ENCODE measurements at regions not wholly inside any gene's neighbourhood (a gene's known extent, or its start where the extent isn't known, plus 50 kb on each side); places are given as distances from the start of the nearest gene placed in this dataset.
A peak's percentile ranks its signal among the peaks of the same experiment; 100 is the strongest.

GRCh38 chr5:172508471-172509404, 54.4 kb upstream of the SH3PXD2B start:
- Histone ChIP-seq H3K9me3 (ENCODE audit: insufficient read depth in 2 of 2, low read depth in 1 of 2, low read length in 1 of 2) (peaks cover 0 to 17% of the 10 kb centered on the region in 2 experiments; a peak in 3 of 4 replicates), H4K91ac (replicated peaks; ENCODE audit: insufficient read length, low read length) (no peak overlapping the region), H2BK15ac (ENCODE audit: low read length) (no peak overlapping the region), H3K9ac (replicated peaks in 1 of 4; ENCODE audit: extremely low read depth in 1 of 4, low read depth in 3 of 4, low read length in 3 of 4) (no peak overlapping the region), H2BK20ac (ENCODE audit: low read length) (no peak overlapping the region), H4K5ac (ENCODE audit: insufficient read length, low read depth, low read length) (no peak overlapping the region), H3K4ac (replicated peaks; ENCODE audit: insufficient read length, low read depth, low read length) (no peak overlapping the region), H2AFZ (ENCODE audit: low read length) (0 out of 2 replicates have a peak overlapping the region, but pooled peaks have one; percentile 70), H2AK5ac (ENCODE audit: low read depth, low read length) (no peak overlapping the region), H3K23me2 (ENCODE audit: low read depth, low read length) (no peaks in the 10 kb centered on the region), H3K4me3 (ENCODE audit: extremely low read depth in 1 of 4, insufficient read depth in 2 of 4, low read depth in 3 of 4, low read length in 4 of 4) (no peak overlapping the region), H3K4me1 (replicated peaks in 1 of 4; ENCODE audit: control insufficient read depth in 3 of 4, insufficient read depth in 4 of 4, low read length in 3 of 4) (peaks cover 0 to 4% (median 2%) of the 10 kb centered on the region in 4 experiments; a peak in 4 of 7 replicates), H3K23ac (ENCODE audit: insufficient read length) (no peak overlapping the region), H3K36me3 (ENCODE audit: control insufficient read depth in 2 of 4, insufficient read depth in 4 of 4, low read length in 3 of 4) (no peaks in the 10 kb centered on the region), H2BK5ac (ENCODE audit: low read depth, low read length) (no peak overlapping the region), H4K8ac (ENCODE audit: extremely low read depth, insufficient read depth, low read length) (0 out of 2 replicates have a peak overlapping the region, but pooled peaks have one; percentile 31), H2BK12ac (ENCODE audit: low read depth, low read length) (no peak overlapping the region), H3K4me2 (ENCODE audit: insufficient read depth in 1 of 2, low read depth in 2 of 2, low read length in 2 of 2) (no peak overlapping the region; a peak in 1 of 4 replicates), H3K56ac (replicated peaks; ENCODE audit: insufficient read length, low read depth, low read length) (no peak overlapping the region), H3K79me2 (ENCODE audit: control insufficient read depth in 1 of 2, insufficient read depth in 2 of 2, low read length in 2 of 2) (no peaks in the 10 kb centered on the region), H2BK120ac (replicated peaks; ENCODE audit: low read depth, low read length) (no peak overlapping the region), H3K27ac (ENCODE audit: low read depth, low read length) (no peak overlapping the region), H3K18ac (ENCODE audit: extremely low read depth, low read length) (no peak overlapping the region), H3K27me3 (replicated peaks in 1 of 4; ENCODE audit: control insufficient read depth in 3 of 4, extremely low read depth in 1 of 4, insufficient read depth in 3 of 4, low read length in 3 of 4) (peaks cover 0 to 2% (median 1%) of the 10 kb centered on the region in 4 experiments; a peak in 3 of 7 replicates), H3K14ac (ENCODE audit: insufficient read length) (no peak overlapping the region), H4K20me1 (replicated peaks in 1 of 2; ENCODE audit: control insufficient read depth in 1 of 2, insufficient read depth in 2 of 2, low read length in 2 of 2) (no peaks in the 10 kb centered on the region), H3K79me1 (ENCODE audit: low read depth, low read length) (no peaks in the 10 kb centered on the region)
- TF ChIP-seq NRF1 (IDR thresholded peaks at IDR 0.05; ENCODE audit: low read depth, low read length) = no peak
- no peak for FAIRE-seq
- DNase-seq (ENCODE audit: low read depth in 1 of 2, low spot score in 2 of 2) = peak in 1 of 2 experiments; percentile 49
- WGBS, 2 experiments (ENCODE audit: extremely low coverage in 1 of 2, insufficient coverage in 1 of 2, insufficient read length in 1 of 2, insufficient replicate concordance in 2 of 2, low coverage in 1 of 2, low lambda C conversion rate in 2 of 2, missing lambda C conversion rate in 1 of 2) = 80% methylated on average over 12 of the region's 12 CpGs; no CpG with 5 or more reads in 1 of the 2 experiments
- POLR2A ChIA-PET (ENCODE audit: partially characterized antibody) = interaction anchor here (0.9 kb wide), 1 partner anchor 15 kb away, joined by 3 read pairs; no protein-coding TSS in a partner anchor
- CTCF ChIA-PET (ENCODE audit: partially characterized antibody) = interaction anchor here (0.6 to 1.0 kb wide), 3 partner anchors 9 to 197 kb away, joined by 3 read pairs; no protein-coding TSS in a partner anchor

All from H1 (cell line).